ENCODE measurements at regions not wholly inside any gene's neighbourhood (a gene's known extent, or its start where the extent isn't known, plus 50 kb on each side); places are given as distances from the start of the nearest gene placed in this dataset.

DNA sequence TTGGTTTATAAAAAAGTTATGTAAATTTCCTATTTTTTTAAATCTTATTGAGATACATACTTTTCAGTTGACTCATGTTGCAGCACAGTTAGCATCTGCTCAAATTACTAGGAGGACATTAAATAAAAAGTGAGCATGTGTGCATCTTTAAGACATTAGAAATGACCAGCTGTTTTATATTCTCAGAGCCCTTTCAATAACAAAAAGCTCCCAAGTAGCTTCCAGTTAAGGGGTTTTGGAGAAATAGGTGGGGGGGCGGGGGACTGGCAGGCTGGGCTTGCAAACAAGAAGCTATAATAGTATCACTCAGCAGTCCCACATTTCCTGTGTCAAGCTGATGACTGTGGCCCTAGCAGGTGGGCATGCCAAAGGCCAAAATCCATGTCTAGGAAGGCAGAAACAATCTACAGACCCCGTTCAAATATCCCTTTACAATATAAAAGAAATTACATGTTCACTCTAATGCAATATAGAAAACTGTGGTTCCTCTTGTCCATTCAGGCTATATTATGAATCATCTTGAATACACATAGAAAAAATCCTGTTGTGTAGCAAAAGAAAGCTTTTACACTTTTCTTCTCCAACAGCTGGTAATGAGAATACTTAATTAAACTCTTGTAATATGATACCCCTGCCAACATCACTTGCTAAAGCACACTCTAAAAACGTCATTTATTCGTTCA lies 1713.2 kb upstream of the SLC10A2 start:
- DNase-seq, result no peak

DNA sequence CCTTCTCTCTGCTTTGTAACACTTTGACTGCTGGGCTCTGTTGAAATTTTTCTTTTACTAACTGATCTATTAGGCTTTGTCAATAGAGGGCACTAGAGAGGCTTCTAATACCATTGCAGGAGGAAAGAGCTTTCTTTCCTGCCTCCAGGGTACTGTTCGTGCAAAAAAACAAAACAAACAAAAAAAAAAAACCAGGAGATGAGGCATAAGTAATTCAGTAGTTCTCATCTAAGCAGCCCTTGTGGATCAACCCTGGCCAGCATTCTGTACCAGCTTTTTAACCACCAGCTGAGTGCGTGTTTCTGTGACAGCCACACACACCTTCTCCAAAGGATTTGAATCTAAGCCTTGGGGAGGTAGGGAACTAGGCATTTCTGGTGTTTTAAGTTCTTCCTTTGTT lies 1707.6 kb upstream of the SLC10A2 start:
- DNase-seq, result no peak

DNA sequence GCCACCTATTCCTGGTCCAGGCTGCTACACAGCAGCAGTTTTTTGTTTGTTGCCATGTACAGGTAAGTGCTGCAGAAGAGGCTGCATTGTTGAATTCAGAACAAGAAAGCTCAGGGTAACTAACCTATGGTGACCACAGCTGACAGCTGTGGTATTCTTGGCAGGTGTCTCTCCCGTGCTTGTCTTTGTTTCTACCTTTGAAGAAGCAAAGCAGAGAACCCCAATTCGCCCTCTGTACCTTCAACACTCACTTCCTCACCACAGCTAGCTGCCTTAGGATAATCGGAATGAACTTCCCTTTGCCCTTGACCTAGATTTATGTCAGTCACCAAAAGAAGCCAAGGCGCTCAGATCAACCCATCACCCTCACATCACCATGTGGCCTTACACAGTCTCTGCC lies 1703.3 kb upstream of the SLC10A2 start:
- DNase-seq, result no peak

DNA sequence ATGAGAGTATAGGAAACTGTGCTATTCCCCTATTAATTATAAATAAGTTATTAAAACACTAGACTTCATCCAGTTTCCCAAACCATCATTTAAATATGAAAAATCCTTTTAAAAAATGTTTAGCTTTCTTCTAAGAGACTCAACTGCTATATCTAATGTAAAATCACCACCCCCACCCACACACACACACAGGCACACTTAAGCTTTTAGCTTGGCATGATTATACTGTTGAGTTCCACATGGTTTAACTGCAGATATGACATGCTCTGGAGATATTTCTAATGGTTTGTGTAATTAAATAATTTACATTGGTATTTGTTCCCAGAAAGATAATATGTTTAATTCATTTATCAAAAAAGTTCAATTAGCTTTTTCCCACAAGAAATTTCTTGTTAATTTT lies 1700.1 kb upstream of the SLC10A2 start:
- no peak for DNase-seq

DNA sequence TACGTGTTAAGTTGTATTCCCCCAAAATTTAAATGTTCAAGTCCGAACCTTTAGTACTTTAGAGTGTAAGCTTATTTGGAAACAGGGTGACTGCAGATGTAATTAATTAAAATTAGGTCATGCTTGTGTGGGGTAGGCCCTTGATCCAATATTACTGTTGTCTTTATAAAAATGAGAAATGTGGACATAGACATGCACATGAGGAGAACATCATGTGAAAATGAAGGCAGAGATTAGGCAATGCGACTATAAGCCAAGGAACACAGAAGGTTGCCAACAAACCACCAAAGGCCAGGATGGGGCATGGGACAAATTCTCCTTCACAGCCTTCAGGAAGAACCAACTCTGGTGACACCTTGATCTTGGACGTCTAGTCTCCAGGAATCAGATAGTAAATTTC lies 1698.4 kb upstream of the SLC10A2 start:
- DNase-seq, result no peak

DNA sequence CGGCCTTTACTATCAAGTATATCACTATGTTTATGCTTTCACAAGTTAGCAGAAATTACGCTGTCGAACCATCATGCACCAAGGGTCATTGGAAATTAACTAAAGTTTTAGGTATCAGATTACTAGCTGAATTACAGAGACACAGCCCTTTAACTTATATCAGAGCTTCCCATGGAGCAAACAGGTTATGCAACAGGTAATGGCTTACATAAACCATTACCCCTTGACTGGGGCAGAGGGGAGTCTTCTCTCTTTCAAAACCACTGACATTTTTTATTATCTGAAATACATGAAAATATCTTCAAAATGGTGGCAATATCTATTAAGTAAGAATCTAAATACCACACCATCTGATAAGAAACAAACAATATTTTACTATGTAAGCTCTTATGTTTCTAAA lies 1692.9 kb upstream of the SLC10A2 start:
- no peak for DNase-seq

DNA sequence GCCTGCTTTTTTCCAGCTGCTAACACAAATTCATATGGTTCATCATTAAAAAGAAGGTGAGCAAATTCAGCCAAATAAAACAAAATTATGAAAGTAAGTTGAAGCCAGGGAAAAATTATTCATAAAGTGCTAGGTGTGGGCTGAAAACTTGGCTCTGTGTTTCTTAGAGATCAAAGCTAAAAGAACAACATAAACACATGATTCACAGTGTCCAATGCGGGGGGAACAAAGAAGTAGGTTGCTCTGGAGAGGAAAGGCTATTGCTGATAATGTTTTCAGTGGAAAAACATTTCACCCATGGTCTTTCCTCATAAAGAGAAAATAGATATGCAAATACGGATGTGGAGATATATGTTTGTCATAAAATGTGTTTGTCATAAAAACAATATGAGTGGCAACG lies 1691.5 kb upstream of the SLC10A2 start:
- no peak for DNase-seq

DNA sequence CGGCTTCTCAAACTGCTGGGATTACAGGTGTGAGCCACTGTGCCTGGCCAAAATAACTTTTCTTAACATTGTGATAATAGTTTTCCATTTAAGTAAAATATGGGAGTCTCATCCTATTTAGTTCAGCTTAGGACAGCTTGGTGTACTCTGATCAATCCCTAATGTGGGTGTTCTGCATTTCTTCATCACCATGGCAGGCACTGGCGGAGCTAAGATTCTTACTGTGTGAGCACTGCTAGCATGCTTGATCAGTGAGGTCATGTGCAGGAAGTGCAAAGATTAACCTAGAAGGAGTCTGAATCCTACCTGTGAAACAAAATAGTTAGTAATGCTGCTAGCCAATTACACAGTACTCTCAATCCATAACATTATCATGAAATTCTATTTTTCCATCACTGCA lies 1684.2 kb upstream of the SLC10A2 start:
- no peak for DNase-seq

DNA sequence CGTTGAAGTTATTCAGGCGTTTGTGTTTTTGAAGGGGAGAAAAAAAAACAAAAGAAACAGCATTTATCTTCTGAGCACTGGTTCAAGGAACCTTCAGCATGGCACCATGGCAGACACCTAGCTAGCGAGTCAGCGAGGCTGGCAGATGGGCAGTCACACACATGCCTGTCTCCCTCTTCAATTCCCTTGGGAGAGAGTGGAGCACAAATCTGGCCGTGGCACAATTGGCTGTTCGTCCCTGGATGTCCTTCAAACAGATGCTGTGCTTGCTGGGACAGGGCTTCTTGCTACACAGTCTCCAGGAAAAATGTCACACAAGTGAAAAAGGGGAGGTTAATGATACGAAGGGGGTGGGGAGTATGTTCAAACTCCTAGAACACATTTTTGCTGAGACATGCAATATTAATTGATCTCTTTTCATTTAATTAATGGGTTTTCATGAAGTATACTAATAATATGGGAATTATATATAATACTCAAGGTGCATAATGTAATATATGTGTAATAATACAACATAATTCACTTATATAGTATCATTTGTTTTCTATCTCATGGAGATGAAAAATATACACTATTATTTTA lies 1674.5 kb upstream of the SLC10A2 start:
- DNase-seq, result no peak

DNA sequence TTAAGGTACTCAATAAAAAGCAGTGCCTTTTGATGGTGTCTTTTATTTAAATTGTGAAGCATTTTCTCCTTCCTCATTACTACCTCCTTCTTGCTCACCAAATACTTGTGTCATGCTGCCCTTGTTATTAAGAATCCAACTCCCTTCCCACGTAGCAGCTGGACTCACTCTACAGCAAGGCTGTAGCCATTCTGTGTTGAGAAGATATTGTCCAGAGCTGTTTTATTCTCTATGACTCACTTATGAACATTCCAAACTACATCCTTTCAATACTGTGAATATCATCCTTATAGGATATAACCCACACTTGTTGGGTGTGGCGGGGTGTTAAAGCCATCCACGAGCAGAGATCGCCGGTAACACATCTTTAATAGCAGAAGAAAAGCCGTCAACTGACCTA lies 1671.5 kb upstream of the SLC10A2 start:
- DNase-seq, result no peak

DNA sequence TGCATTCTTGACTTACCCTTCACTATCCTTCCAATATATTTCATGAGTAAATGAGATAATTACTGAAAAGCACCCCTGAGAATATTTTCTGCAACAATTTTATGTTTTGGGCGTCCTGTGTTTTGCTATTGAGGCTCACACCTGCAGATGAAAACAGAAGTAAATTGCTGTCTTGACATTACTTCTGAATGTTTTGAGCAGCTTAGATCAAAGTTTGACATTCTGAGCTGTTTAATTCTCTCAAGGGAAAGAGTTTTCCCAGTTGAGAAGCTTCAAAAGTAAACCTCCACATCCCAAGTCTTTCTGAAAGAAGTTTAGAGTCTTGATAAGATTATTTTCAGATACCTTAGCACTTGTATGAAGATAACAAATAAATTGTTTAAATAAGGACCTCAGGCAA lies 1667.2 kb upstream of the SLC10A2 start:
- DNase-seq, result no peak

DNA sequence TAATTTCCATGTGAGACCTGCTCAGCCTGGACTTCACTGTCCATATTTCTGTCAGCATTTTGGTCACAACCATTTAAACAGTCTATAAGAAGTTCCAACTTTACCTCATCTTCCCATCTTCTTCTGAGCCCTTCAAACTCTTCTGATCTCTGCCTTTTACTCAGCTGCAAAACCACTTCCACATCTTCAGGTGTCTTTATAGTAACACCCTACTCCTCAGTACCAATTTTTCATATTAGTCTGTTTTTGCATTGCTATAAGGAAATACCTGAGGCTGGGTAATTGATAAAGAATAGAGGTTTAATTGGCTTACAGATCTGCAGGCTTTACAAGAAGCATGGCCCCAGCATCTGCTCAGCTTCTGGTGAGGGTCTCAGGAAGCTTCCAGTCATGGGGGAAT lies 1648.9 kb upstream of the SLC10A2 start:
- no peak for DNase-seq

DNA sequence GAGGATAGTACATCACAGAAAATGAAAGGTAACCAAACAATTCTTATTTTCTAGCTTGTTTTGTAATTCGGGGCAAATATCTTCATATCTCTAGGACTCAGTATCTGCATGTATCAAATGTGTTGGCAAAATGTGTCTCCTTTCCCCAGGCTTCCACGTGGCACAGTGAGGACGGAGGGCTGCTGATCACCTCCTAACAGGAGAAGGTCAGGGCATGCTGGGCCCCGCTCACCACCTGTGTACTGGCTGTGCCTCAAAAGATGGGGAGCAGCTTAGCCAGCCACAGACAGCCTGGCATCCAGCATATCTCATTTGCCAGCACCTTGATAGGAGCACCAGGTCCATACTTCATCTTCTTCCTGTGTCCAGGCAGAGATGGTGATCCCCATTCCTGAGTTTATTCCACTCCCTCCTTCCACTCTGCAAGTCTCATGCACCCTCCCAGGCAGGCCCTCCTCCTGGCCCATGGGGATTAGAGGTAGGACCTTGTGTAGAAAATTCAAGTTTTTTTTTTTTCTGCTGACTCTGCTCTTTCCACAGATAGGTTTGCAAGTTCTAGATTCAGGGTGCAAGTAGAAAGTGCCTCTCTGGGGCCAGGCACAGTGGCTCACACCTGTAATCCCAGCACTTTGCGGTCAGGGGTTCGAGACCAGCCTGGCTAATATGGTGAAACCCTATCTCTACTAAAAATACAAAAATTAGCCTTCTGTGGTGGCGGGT lies 1639.0 kb upstream of the SLC10A2 start:
- no peak for DNase-seq

DNA sequence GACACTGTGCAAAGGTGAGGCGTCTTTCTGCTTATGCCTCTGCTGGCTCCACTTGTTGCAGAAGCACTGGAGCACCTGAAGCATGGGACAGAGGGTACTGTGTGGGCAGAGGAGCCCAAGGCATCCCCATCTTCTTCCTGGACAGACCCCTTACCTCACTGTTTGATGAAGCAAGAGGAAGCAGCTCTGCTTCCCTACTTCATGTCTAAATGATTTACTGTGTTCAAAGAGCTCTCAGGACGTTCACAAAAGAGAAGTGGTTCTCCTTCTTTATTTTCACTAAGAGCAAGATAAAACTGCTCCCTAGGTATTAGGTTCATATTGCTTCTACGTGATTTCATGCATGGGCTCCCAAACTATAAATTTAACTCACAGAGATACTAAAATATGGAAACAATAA lies 1635.4 kb upstream of the SLC10A2 start:
- no peak for DNase-seq

DNA sequence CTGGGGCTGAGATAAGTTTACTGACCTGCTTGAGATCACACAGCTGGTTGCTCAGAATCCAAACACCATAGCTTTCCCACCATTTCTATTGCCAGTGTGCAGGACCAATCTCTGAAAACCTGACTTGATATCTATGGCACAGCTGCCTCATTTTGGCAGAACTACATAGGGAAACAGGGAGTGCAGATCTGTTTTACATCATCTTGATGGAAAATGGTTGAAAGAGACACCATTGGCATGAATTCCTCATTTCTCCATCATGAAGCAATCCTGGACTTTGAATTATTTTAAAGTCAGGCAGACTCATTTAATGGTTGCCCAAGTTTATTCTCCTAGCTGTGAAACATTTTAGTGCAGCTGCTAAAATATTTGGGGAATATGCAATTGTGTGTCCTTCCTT lies 1628.2 kb upstream of the SLC10A2 start:
- no peak for DNase-seq

DNA sequence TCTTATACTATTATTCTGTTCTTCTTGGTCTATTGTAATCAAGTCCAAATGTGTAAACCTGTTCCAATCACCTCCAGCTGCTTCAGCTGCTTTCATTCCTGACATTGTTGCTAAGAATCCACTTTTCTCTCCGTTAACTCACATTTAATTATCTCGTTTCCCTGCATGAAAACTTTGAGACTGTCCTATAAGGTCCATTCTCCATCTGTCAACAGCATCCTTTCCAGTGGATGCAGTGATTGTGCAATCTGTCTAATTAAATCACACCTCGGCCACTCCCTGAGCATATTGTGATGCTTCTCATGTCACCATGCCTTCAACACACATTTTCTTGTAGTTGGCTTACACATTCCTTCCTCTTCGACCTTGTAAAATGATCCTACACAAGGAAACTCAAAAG lies 1626.9 kb upstream of the SLC10A2 start:
- no peak for DNase-seq

DNA sequence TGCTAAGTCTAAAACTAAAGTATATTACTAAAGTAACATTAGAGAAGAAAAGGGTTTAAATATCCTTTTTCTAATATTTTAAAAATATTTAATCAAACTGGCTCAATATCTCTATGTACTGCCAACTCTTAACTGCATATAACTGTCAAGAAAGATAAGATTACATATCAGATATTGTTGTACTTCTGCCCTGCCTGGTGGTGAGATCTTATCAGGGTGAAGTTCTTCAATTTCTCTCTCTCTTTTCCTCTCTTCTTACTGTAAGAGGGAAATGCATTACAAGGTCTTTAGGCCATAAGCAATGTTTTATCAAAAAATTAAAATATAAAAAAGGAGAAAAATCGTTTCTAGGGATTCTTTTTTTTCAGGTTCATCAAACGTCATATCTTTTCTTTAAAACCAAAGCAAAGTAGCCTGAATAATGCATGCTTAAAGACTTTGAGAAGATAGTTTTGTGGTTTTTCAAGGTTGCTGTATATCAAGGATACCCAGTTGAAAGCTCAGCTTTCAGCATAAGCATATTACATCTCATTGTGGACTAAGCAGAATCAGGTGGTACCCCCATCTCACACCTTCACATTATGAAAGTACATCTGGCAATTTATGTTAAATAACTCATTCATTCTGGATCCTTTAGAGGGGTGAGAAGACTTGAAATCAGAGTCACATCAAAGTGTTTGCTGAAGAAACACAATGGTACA lies 1625.7 kb upstream of the SLC10A2 start:
- DNase-seq, result no peak

DNA sequence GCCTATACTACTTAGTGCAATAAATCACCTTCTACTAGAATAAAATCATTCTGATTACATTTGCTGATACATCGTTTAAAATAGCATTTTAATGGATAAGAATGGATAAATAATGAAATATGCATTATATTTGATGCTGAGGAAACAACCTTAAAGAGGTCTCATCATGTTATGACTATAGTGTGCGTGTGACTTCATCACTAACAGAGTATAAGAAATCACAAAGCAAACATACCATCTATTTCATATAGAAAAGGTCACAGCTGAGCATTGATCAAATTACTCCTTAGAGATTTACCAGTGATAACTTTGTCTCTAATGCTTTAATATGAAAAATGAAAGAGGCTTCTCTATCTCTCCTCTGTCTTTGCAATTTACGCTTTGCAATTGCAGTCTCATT lies 1620.3 kb upstream of the SLC10A2 start:
- no peak for DNase-seq

DNA sequence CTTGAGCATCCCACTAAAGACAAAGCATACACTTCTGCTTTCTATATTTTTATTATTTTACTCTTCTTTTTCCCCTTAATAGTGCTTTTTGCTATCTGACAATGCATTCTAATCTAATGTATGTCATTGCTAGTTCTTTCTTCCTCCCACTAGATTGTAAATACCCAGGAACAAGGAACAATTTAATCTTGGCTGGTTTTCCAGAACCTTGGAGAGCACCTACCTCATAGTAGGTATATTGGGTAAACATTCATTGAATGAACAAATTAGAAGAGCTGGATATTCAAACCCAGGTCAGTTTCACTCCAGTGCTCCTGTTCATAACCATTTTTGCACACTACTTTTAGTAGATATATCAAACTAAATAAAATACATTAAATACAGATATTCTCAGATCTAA lies 1617.6 kb upstream of the SLC10A2 start:
- DNase-seq, result no peak

DNA sequence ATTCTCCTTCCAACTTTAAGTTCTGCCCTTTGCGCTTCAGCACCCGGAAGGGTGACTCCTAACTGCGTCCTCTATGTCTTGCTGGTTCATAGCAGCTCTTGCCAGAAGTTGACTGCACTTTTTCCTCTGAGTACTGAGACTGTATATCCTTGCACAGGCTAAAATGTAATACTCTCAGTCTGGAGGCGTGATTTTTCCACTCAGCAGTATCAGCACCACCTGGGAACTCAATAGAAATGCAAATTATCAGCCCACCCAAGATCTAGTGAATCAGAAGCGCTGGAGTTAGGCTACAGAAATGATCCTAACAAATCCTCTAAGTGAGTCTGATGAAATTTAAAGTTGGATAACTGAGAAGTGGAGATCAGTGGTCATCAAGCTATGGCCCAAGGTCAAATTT lies 1611.9 kb upstream of the SLC10A2 start:
- DNase-seq, result no peak

DNA sequence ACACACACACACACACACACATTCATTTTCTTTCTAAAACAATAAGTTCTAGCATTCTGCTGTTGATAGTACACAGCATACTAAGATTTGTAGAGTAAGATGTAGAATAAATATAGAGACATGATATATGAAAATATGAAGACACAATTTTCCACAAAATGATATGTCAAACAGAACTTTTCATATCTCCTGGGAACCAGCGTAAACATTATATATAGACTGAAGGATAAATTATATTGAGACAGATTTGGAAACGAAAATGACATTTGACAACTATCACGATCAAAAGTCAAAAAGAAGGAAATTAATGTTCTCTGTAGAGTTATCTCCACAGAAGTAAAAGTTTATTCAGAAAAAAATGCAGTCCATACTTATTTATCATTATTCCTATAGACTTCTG lies 1605.7 kb upstream of the SLC10A2 start:
- no peak for DNase-seq

DNA sequence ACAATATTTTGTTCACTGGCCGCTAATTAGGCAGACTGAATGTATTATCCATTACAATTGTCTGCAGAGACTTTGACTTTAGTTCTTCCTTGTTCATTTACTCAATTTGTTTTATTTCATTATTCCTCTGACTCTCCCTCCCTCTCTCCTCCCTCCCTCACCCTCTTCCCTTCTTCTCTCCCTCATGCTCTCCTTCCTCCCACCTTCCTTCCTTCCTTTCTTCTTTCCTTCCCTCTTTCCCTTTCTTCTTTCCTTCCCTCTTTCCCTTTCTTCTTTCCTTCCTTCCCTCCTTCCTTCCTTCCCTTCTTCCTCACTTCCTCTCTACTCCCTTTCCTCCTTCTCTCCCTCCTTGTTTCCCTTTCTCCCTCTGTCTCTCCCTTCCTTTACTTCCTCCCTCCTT lies 1591.0 kb upstream of the SLC10A2 start:
- no peak for DNase-seq

DNA sequence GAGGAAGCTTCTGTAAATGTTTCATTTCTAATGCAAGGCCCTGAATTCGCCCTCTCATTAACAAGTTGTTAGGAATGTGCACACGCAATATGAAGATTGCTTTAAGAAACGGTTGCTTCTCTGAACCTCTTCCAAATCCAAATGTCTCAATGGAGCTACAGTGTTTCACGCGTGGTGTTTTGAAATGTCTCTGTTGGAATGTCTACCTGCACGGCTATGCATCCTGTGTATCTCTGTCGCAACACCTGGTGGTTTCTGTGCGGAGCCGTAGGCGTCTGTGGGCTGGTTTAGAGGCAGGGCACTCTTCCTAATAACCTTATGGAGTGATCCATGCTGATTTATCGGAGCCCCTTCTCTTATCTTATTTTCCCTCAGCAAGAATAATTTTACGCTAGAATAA lies 1584.2 kb upstream of the SLC10A2 start:
- no peak for DNase-seq

DNA sequence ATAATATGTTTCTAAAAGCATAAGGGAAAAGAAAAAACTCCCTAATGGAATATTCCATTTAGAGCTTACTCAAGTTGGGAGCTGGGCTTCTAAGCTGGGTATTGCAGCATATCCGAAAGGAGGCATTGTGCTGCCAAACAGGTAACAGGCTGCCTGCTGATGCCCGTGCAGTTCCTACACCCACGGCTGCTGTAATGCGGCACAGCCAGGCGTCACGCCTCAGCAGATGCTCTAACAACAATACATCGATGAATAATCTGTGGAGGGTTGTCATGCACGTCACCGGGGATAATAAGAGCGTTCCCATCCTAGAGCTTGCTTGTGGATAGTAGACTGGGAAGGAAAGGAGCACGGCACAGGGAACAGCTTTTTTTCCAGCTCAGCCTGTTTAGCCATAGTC lies 1582.1 kb upstream of the SLC10A2 start:
- DNase-seq, result no peak
